WTC11 (cell line): ENCODE measurements at regions not wholly inside any gene's neighbourhood (a gene's known extent, or its start where the extent isn't known, plus 50 kb on each side); places are given as distances from the start of the nearest gene placed in this dataset.
"Not testable (repeated sequence)": the region's sequence is repeated elsewhere in the genome, so short reads cannot be mapped to it uniquely, and the experiment has no call there.

Source experiments
- ATAC-seq: fragments of 200-7000 bp; cut with Tn5 transposase; 2 replicates; pipeline ENCODE4 v1.10.0; 2021; ENCODE audit warnings: mild to moderate bottlenecking, moderate library complexity
- CTCF ChIA-PET: fragments of 300-600 bp; sonication (Branson Sonifier 250); formaldehyde crosslinking; loops from one replicate; lab custom pipeline; 2021; ENCODE audit warnings: antibody characterized with exemption; lab: Charles Lee
- POLR2A ChIA-PET: fragments of 350-600 bp; sonication (Branson Sonifier 250); formaldehyde crosslinking; loops from one replicate; lab custom pipeline; 2021; ENCODE audit warnings: antibody characterized with exemption; lab: Charles Lee
- DNase-seq: peaks from one replicate; pipeline ENCODE4 v3.0.0; 2021; ENCODE audit warnings: low spot score
- H3K27ac Mint-ChIP-seq: 2 replicates; pipeline ENCODE4 v1.8.0; 2021; ENCODE audit warnings: mixed read lengths
- H3K27me3 Mint-ChIP-seq: 2 replicates; pipeline ENCODE4 v1.8.0; 2021; ENCODE audit warnings: low read depth, mild to moderate bottlenecking, moderate library complexity, mixed read lengths
- H3K36me3 Mint-ChIP-seq: 2 replicates; pipeline ENCODE4 v1.8.0; 2021; ENCODE audit warnings: mixed read lengths
- H3K4me1 Mint-ChIP-seq: 2 replicates; pipeline ENCODE4 v1.8.0; 2022; ENCODE audit warnings: mixed read lengths
- H3K4me3 Mint-ChIP-seq: 2 replicates; pipeline ENCODE4 v1.8.0; 2021; ENCODE audit warnings: mild to moderate bottlenecking, moderate library complexity, mixed read lengths
- H3K9me3 Mint-ChIP-seq: 2 replicates; pipeline ENCODE4 v1.8.0; 2021; ENCODE audit warnings: mixed read lengths
- ARID4B ChIP-seq: sonication (generic); formaldehyde crosslinking; IDR thresholded peaks from 2 replicates; pipeline ENCODE4 v1.8.0; 2023; ENCODE audit warnings: missing genetic modification reagents, mild to moderate bottlenecking, borderline replicate concordance
- CBFB ChIP-seq: sonication (generic); formaldehyde crosslinking; IDR thresholded peaks from 2 replicates; pipeline ENCODE4 v1.8.1; 2022; ENCODE audit warnings: mild to moderate bottlenecking, low read depth, missing genetic modification reagents
- CDX4 ChIP-seq: fragments of 250-450 bp; sonication (Bioruptor Pico); IDR thresholded peaks from 2 replicates; pipeline ENCODE4 v1.9.0; 2021; ENCODE audit warnings: moderate library complexity, mild to moderate bottlenecking, inconsistent platforms, borderline replicate concordance
- CREM ChIP-seq: sonication (generic); formaldehyde crosslinking; IDR thresholded peaks from 2 replicates; pipeline ENCODE4 v1.8.1; 2022; ENCODE audit warnings: mild to moderate bottlenecking, missing genetic modification reagents, moderate library complexity
- ETV6 ChIP-seq: sonication (generic); formaldehyde crosslinking; IDR thresholded peaks from 2 replicates; pipeline ENCODE4 v1.8.1; 2022; ENCODE audit warnings: mild to moderate bottlenecking, missing genetic modification reagents
- FOXK1 ChIP-seq: sonication (generic); formaldehyde crosslinking; IDR thresholded peaks from 2 replicates; pipeline ENCODE4 v1.8.0; 2022; ENCODE audit warnings: mild to moderate bottlenecking, moderate library complexity, missing genetic modification reagents
- GRHL2 ChIP-seq: fragments of 250-450 bp; sonication (Bioruptor Pico); IDR thresholded peaks from 2 replicates; pipeline ENCODE4 v1.8.0; 2022; ENCODE audit warnings: mild to moderate bottlenecking, moderate library complexity; ENCODE audit not compliant: insufficient replicate concordance, severe bottlenecking
- NR1H2 ChIP-seq: sonication (generic); formaldehyde crosslinking; IDR thresholded peaks from 2 replicates; pipeline ENCODE4 v1.9.0; 2021; ENCODE audit warnings: mild to moderate bottlenecking, moderate library complexity, missing genetic modification reagents
- OVOL2 ChIP-seq: fragments of 250-450 bp; sonication (Bioruptor Pico); IDR thresholded peaks from 2 replicates; pipeline ENCODE4 v1.9.0; 2021; ENCODE audit warnings: mild to moderate bottlenecking, borderline replicate concordance
- PRDM15 ChIP-seq: sonication (generic); formaldehyde crosslinking; IDR thresholded peaks from 2 replicates; pipeline ENCODE4 v1.8.0; 2022; ENCODE audit warnings: missing genetic modification reagents
- PREB ChIP-seq: sonication (generic); formaldehyde crosslinking; IDR thresholded peaks from 2 replicates; pipeline ENCODE4 v1.8.1; 2022; ENCODE audit warnings: mild to moderate bottlenecking, missing genetic modification reagents, moderate library complexity, borderline replicate concordance
- SMAD4 ChIP-seq: sonication (generic); formaldehyde crosslinking; IDR thresholded peaks from 2 replicates; pipeline ENCODE4 v1.8.0; 2022; ENCODE audit warnings: mild to moderate bottlenecking, missing genetic modification reagents
- TCF7 ChIP-seq: sonication (generic); formaldehyde crosslinking; IDR thresholded peaks from 2 replicates; pipeline ENCODE4 v1.8.0; 2022; ENCODE audit warnings: mild to moderate bottlenecking, low read depth, missing genetic modification reagents, moderate library complexity
- ZMAT4 ChIP-seq: fragments of 250-450 bp; sonication (Bioruptor Pico); IDR thresholded peaks from 2 replicates; pipeline ENCODE4 v1.9.0; 2021; ENCODE audit warnings: mild to moderate bottlenecking
- ZNF121 ChIP-seq: sonication (generic); formaldehyde crosslinking; IDR thresholded peaks from 2 replicates; pipeline ENCODE4 v1.8.0; 2023; ENCODE audit warnings: missing genetic modification reagents
- ZNF317 ChIP-seq: sonication (generic); formaldehyde crosslinking; IDR thresholded peaks from 2 replicates; pipeline ENCODE4 v1.8.1; 2023; ENCODE audit warnings: low read depth, mild to moderate bottlenecking, moderate library complexity, missing genetic modification reagents, borderline replicate concordance

- no peak for DNase-seq
- ChIA-PET POLR2A (no interaction called here), CTCF (interaction anchor here (0.7 kb wide), 1 partner anchor 76 kb away, joined by 3 read pairs; no protein-coding TSS in a partner anchor)
- Mint-ChIP-seq H3K4me3 (no peak overlapping the region), H3K27ac (no peak overlapping the region), H3K36me3 (0 out of 2 replicates have a peak, but pooled peaks cover 2% of the 10 kb centered on the region), H3K4me1 (0 out of 2 replicates have a peak, but pooled peaks cover 3% of the 10 kb centered on the region)
- TF ChIP-seq PREB, result no peak
- TF ChIP-seq, all 79 proteins: peak for 0
- H3K9me3 Mint-ChIP-seq, result no peaks in the 10 kb centered on the region
- ATAC-seq, result peak; percentile 50
- H3K27me3 Mint-ChIP-seq, result no peaks in the 10 kb centered on the region
Observed at GRCh38 chr12:5276327-5276880, 155.5 kb upstream of the NTF3 start.

- Mint-ChIP-seq H3K27ac (no peak overlapping the region), H3K4me3 (no peak overlapping the region), H3K27me3 (no peaks in the 10 kb centered on the region; the same call in 1 of the 2 replicates), H3K36me3 (peaks cover 3% of the 10 kb centered on the region), H3K4me1 (no peaks in the 10 kb centered on the region), H3K9me3 (peaks cover 4% of the 10 kb centered on the region)
- DNase-seq (no peak), ATAC-seq (no peak)
- POLR2A ChIA-PET, result no interaction called here
- CTCF ChIA-PET, result no interaction called here
- no peak for TF ChIP-seq OVOL2 (CRISPR knock-in tag)
Observed at GRCh38 chr12:5280086-5280485, 151.8 kb upstream of the NTF3 start.

GRCh38 chr12:5290368-5290767 lies 141.5 kb upstream of the NTF3 start:
- ATAC-seq, POLR2A ChIA-PET, H3K27me3 Mint-ChIP-seq, H3K9me3 Mint-ChIP-seq, CTCF ChIA-PET: not testable (repeated sequence)
- DNase-seq, result peak; percentile 24
- Mint-ChIP-seq H3K36me3 (peaks cover 23% of the 10 kb centered on the region), H3K27ac (peak overlapping the region; percentile 93), H3K4me1 (peaks cover 15% of the 10 kb centered on the region), H3K4me3 (peak overlapping the region; percentile 67)

GRCh38 chr12:5292651-5293050 lies 139.3 kb upstream of the NTF3 start:
- H3K27ac Mint-ChIP-seq, result no peak overlapping the region
- DNase-seq, result no peak
- no peak for ATAC-seq
- ChIA-PET CTCF (no interaction called here), POLR2A (no interaction called here)
- peaks cover 10% of the 10 kb centered on the region for H3K9me3 Mint-ChIP-seq
- H3K27me3 Mint-ChIP-seq, result no peaks in the 10 kb centered on the region
- TF ChIP-seq ZNF121 (CRISPR knock-in tag) (no peak), ETV6 (no peak), NR1H2 (CRISPR knock-in tag) (no peak), FOXK1 (CRISPR knock-in tag) (no peak), GRHL2 (no peak), ARID4B (no peak)
- no peak overlapping the region for H3K4me3 Mint-ChIP-seq
- H3K36me3 Mint-ChIP-seq, result peaks cover 23% of the 10 kb centered on the region
- H3K4me1 Mint-ChIP-seq, result peaks cover 29% of the 10 kb centered on the region

GRCh38 chr12:5293773-5294172 lies 138.1 kb upstream of the NTF3 start:
- CTCF ChIA-PET, result no interaction called here
- Mint-ChIP-seq H3K27ac (no peak overlapping the region), H3K27me3 (no peaks in the 10 kb centered on the region), H3K36me3 (peaks cover 23% of the 10 kb centered on the region), H3K4me1 (peaks cover 29% of the 10 kb centered on the region), H3K9me3 (peaks cover 10% of the 10 kb centered on the region), H3K4me3 (no peak overlapping the region)
- POLR2A ChIA-PET, result no interaction called here
- ATAC-seq, result no peak
- DNase-seq, result no peak
- no peak for TF ChIP-seq SMAD4 (CRISPR knock-in tag)
- no peak for TF ChIP-seq CDX4 (CRISPR knock-in tag)
- TF ChIP-seq PRDM15 (CRISPR knock-in tag), result no peak
- TF ChIP-seq CBFB (CRISPR knock-in tag), result no peak
- TF ChIP-seq ZNF121 (CRISPR knock-in tag), result no peak
- TF ChIP-seq TCF7, result no peak
- TF ChIP-seq ZMAT4 (CRISPR knock-in tag), result no peak
- no peak for TF ChIP-seq CREM
- no peak for TF ChIP-seq ZNF317 (CRISPR knock-in tag)
